H1 (cell line): ENCODE measurements at regions not wholly inside any gene's neighbourhood (a gene's known extent, or its start where the extent isn't known, plus 50 kb on each side); places are given as distances from the start of the nearest gene placed in this dataset.

Experiments used
- RAD21 ChIP-seq, 2 experiments: IDR thresholded peaks in 1 of 2; conservative IDR thresholded peaks in 1 of 2; 2 replicates each; pipeline ENCODE4 v1.6.1; 2011; ENCODE audit warnings: low read depth in 2 of 2, low read length in 2 of 2, improper control_type of control experiment in 1 of 2, inconsistent platforms in 1 of 2, mild to moderate bottlenecking in 1 of 2, moderate library complexity in 1 of 2
- TF ChIP-seq, protein P1 (sequence below), 3 experiments: IDR thresholded peaks; 1 replicate in 2 of 3; 2 replicates in 1 of 3; pipeline versions ENCODE4 v1.5.1 to v1.6.1; 2011; ENCODE audit warnings: low read length in 3 of 3, mild to moderate bottlenecking in 3 of 3, inconsistent platforms in 2 of 3, low read depth in 1 of 3, moderate library complexity in 1 of 3; ENCODE audit not compliant: insufficient read depth in 1 of 3; ENCODE audit errors: control extremely low read depth in 1 of 3

DNA sequence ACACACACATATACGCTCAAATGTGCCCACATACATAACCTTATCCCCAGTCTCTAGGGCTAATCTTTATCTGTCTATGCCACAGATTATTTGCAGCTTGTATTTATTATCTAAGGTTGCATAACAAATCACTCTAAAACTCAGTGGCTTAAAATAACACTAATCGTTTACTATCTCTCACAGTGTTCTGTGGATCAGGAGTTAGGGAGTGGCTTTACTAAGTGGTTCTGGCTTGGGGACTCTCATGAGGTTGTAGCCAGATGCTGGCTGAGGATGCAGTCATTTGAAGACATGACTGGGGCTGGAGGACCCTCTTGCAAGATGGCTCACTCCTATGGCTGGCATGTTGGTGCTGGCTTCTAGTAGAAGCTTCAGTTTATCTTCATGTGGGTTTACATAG, 68.5 kb upstream of the LNX1 start (continued):
- TF ChIP-seq RAD21 (IDR thresholded peaks at IDR 0.05 in 1 of 2, conservative IDR thresholded peaks at IDR 0.05 in 1 of 2; ENCODE audit: low read depth in 2 of 2, low read length in 2 of 2) = no peak
- TF ChIP-seq, protein P1, sequence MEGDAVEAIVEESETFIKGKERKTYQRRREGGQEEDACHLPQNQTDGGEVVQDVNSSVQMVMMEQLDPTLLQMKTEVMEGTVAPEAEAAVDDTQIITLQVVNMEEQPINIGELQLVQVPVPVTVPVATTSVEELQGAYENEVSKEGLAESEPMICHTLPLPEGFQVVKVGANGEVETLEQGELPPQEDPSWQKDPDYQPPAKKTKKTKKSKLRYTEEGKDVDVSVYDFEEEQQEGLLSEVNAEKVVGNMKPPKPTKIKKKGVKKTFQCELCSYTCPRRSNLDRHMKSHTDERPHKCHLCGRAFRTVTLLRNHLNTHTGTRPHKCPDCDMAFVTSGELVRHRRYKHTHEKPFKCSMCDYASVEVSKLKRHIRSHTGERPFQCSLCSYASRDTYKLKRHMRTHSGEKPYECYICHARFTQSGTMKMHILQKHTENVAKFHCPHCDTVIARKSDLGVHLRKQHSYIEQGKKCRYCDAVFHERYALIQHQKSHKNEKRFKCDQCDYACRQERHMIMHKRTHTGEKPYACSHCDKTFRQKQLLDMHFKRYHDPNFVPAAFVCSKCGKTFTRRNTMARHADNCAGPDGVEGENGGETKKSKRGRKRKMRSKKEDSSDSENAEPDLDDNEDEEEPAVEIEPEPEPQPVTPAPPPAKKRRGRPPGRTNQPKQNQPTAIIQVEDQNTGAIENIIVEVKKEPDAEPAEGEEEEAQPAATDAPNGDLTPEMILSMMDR (IDR thresholded peaks at IDR 0.05; ENCODE audit: control extremely low read depth in 1 of 3, insufficient read depth in 1 of 3, low read depth in 1 of 3, low read length in 3 of 3) = no peak
